AG09309 (cell line): ENCODE measurements at regions not wholly inside any gene's neighbourhood (a gene's known extent, or its start where the extent isn't known, plus 50 kb on each side); places are given as distances from the start of the nearest gene placed in this dataset.

ENCODE experiments used
- DNase-seq: peaks from one replicate; pipeline ENCODE4 v3.0.0-alpha.2; 2010; ENCODE audit warnings: low read depth
- H3K4me3 ChIP-seq: 2 replicates; pipeline ENCODE4 v1.5.1; 2011; ENCODE audit warnings: mild to moderate bottlenecking, low read depth, low read length, moderate library complexity; ENCODE audit not compliant: control insufficient read depth
- TF ChIP-seq, protein P1 (sequence below): IDR thresholded peaks from 2 replicates; pipeline ENCODE4 v1.5.1; 2011; ENCODE audit warnings: mild to moderate bottlenecking, low read depth, low read length, inconsistent platforms; ENCODE audit not compliant: insufficient read depth, control insufficient read depth; ENCODE audit errors: missing control alignments

DNA sequence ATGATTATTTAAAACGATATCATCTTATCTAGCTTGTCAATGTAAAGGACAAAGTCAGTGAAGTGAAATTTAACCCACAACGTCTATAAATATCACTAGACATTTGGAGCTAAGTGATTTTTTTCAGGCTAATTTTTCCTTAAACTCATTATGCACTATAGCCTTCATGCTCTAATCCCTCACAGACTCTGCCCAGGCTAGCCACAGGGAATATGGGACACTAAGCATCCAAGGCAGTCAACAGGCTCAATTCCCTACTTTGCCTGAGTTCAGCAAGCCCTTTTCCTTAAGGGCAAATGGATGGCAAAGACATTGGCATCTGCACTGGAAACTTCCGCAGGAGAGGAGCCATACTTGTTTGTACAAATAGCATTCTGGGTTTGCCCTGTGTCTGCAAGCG lies 577.0 kb downstream of the LMO4 start:
- no peak for DNase-seq
- TF ChIP-seq, protein P1, sequence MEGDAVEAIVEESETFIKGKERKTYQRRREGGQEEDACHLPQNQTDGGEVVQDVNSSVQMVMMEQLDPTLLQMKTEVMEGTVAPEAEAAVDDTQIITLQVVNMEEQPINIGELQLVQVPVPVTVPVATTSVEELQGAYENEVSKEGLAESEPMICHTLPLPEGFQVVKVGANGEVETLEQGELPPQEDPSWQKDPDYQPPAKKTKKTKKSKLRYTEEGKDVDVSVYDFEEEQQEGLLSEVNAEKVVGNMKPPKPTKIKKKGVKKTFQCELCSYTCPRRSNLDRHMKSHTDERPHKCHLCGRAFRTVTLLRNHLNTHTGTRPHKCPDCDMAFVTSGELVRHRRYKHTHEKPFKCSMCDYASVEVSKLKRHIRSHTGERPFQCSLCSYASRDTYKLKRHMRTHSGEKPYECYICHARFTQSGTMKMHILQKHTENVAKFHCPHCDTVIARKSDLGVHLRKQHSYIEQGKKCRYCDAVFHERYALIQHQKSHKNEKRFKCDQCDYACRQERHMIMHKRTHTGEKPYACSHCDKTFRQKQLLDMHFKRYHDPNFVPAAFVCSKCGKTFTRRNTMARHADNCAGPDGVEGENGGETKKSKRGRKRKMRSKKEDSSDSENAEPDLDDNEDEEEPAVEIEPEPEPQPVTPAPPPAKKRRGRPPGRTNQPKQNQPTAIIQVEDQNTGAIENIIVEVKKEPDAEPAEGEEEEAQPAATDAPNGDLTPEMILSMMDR = no peak

GRCh38 chr1:87906078-87906477 lies 577.4 kb downstream of the LMO4 start:
- DNase-seq = no peak
- TF ChIP-seq, protein P1 = no peak
- no peak overlapping the region for H3K4me3 ChIP-seq

More for the DNA sequence above, 577.0 kb downstream of the LMO4 start:
- H3K4me3 ChIP-seq = no peak overlapping the region

DNA sequence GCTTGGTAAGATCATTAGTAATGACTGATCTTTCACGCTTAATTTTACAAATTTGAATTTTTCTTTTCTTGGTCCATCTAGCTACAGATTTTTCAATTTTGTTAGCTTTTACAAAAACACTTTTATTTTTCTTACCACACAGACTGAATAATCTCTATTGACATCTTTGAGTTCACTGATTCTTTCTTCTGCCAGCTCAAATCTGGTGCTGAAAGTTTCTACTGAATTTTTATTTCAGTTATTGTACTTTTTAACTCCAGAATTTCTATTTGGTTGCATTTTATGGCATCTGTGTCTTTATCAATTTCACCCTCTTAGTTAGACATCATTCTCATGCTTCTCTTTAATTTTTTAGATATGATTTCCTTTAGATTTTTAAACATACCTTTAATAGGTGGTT lies 584.7 kb downstream of the LMO4 start:
- TF ChIP-seq, protein P1 = no peak
- no peak overlapping the region for H3K4me3 ChIP-seq
- no peak for DNase-seq

GRCh38 chr1:87914396-87914795 lies 585.7 kb downstream of the LMO4 start:
- TF ChIP-seq, protein P1 = no peak
- no peak overlapping the region for H3K4me3 ChIP-seq
- no peak for DNase-seq

- TF ChIP-seq, protein P1 = no peak
- H3K4me3 ChIP-seq = no peak overlapping the region
- no peak for DNase-seq
These were observed 587.1 kb downstream of the LMO4 start for GRCh38 chr1:87915771-87916170.

DNA sequence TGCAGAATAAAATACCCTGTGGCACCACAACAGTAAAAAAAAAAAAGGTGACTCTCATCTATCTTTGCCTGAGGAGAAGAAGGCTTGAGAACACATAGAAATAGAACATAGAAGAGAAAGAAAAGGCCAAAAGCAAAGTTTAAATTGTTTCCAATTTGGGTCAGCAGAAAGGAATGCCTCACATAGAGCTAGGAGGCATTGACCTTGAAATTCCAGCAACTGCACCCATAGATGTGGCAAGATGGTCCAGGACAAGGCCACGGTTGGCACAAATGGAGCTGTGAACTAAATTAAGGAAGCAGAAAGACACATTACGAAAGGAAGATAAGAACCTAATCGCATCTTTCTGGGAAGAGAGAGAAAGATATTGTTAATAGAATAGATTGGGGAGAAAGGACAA lies 588.3 kb downstream of the LMO4 start:
- TF ChIP-seq, protein P1 = no peak
- no peak overlapping the region for H3K4me3 ChIP-seq
- peak; percentile 3 for DNase-seq

DNA sequence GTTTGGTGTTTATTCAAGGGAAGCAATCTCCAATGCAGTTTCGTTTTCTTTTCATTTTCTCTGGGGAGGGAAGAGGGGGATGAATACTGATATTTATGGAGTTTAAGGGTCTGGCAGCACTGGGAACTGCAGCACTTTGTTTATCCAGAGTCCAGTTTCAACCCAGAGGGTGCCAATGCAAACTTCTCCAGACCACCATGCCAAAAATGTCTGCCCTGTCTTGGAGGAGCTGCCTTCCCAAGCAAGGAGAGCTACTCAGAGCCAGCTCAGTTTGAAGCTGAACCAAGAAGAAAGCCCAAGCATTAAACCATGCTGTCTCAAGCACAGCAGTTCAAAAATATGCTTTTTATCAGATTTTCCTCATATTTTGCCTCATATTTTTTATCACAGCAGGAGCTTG lies 589.7 kb downstream of the LMO4 start:
- DNase-seq = no peak
- TF ChIP-seq, protein P1 = no peak
- no peak overlapping the region for H3K4me3 ChIP-seq
